GM20000 (cell line): ENCODE measurements at regions not wholly inside any gene's neighbourhood (a gene's known extent, or its start where the extent isn't known, plus 50 kb on each side); places are given as distances from the start of the nearest gene placed in this dataset.

Experiments
- DNase-seq: peaks from one replicate; pipeline ENCODE4 v3.0.0; 2012; ENCODE audit warnings: low spot score
- TF ChIP-seq, protein P1 (sequence below): IDR thresholded peaks from 2 replicates; pipeline ENCODE4 v1.5.1; 2012; ENCODE audit warnings: mild to moderate bottlenecking, control low read depth; ENCODE audit errors: extremely low read depth, missing control alignments

DNA sequence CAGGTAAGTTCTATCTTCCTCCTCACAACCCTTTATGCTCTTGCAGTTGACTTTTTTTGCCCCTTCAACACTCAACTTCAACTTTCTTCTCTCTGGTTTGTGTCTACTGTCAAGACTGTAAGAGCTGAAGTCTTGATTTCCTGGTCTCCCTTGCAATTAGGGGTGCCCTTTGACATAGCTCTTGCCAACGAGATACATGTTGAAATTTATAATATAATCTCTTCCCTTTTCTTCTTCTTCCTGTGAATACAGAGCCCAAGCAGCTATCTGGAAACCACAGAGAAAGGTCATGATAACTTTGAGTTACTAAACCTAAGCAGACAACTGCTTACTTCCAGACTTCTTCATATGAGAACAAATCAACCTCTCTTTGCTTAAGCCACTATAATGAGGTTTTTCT lies 163.5 kb downstream of the MC4R start:
- TF ChIP-seq, protein P1, sequence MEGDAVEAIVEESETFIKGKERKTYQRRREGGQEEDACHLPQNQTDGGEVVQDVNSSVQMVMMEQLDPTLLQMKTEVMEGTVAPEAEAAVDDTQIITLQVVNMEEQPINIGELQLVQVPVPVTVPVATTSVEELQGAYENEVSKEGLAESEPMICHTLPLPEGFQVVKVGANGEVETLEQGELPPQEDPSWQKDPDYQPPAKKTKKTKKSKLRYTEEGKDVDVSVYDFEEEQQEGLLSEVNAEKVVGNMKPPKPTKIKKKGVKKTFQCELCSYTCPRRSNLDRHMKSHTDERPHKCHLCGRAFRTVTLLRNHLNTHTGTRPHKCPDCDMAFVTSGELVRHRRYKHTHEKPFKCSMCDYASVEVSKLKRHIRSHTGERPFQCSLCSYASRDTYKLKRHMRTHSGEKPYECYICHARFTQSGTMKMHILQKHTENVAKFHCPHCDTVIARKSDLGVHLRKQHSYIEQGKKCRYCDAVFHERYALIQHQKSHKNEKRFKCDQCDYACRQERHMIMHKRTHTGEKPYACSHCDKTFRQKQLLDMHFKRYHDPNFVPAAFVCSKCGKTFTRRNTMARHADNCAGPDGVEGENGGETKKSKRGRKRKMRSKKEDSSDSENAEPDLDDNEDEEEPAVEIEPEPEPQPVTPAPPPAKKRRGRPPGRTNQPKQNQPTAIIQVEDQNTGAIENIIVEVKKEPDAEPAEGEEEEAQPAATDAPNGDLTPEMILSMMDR = no peak
- no peak for DNase-seq

DNA sequence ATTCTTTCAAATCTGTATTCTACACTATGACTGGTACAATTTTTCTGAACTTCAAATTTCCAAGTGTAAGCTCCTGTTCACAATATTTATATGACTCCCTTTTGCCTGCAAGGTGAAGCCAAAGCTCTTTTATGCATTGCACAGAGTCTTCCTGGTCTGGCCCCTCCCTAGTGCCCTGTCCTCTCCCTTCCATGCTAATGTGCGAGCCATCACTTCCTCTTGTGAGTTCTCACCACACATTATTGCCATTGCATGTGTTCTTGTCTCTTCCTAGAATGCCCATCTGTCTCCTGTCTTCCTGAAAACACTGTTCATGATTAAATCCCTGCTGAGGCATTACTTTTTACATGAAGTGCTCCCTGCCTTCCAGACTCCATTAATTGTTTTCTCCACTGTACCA lies 169.9 kb downstream of the MC4R start:
- TF ChIP-seq, protein P1 = no peak
- no peak for DNase-seq

DNA sequence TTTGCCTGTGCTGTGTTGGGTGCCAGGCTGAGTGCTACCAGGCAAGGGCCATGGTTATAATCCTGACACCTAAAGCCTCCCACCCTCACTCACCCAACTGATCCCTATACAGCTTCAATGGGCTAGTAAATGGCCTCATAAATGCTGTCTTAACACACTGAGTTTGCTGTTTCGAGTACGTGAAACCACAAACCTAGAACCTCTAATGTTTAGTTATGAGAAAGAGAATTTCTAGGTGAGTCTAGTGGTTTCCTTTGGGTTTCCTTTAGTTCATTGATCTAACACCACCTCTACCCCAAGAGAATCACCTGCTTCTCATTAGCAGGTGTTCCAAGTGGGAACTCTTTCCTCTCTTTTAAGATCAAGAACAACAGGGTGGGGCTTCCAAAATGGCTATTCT lies 172.0 kb downstream of the MC4R start:
- TF ChIP-seq, protein P1 = no peak

DNA sequence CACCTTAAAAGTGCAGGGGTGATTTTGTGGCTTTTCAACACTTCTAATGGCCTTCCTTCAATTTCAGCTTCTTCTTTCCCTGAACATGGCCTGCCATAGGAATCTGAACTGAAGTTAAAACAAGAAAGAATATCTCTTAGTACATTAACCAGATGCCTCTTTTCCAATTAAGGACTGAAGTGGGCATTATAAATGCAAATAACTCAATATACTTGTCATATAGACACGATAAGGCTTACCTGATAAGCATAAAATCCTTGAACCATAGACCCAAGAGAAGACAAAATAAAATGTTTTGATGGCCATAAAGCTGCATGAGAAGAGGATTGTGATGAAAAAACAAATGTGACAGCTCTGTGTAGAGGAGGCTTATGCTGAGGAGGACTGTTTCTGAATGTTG lies 173.1 kb downstream of the MC4R start:
- TF ChIP-seq, protein P1 = no peak
- no peak for DNase-seq

More for the DNA sequence above, 172.0 kb downstream of the MC4R start:
- DNase-seq = no peak

DNA sequence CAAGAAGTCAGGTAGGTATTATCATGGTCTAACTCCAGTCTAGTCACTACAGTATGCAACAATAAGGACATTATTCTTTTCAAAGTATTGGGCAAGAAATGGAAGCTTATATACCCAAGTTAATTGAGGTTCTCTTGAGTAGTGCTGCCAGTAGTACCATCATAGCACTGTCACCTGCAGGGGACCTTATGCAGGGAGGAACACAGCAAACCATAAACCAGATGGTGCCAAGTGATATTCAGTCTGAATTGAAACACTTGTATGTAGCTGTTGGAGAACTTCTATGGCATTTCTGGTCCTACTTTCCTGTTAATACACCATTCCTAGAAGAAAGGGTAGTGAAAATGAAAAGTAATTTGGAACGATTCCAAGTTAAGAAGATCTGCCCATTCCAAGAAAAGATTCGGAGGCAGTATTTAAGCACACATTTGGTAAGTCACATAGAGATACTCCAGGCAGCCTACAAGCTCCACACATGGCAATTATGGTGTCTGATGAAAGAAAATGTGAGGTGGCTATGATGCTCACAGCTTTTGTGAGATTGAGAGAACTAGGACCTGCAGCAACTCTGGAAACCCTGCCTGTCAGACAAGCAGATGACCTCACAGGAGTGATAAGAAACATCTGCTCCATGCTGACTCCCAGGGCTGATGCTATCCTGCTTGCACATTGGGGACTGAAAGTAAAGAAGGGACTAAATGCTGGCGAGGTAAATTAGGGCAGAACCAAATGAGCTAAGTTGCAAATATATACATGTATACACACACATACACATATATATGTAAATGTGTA lies 174.7 kb downstream of the MC4R start:
- no peak for DNase-seq
- TF ChIP-seq, protein P1 = no peak

DNA sequence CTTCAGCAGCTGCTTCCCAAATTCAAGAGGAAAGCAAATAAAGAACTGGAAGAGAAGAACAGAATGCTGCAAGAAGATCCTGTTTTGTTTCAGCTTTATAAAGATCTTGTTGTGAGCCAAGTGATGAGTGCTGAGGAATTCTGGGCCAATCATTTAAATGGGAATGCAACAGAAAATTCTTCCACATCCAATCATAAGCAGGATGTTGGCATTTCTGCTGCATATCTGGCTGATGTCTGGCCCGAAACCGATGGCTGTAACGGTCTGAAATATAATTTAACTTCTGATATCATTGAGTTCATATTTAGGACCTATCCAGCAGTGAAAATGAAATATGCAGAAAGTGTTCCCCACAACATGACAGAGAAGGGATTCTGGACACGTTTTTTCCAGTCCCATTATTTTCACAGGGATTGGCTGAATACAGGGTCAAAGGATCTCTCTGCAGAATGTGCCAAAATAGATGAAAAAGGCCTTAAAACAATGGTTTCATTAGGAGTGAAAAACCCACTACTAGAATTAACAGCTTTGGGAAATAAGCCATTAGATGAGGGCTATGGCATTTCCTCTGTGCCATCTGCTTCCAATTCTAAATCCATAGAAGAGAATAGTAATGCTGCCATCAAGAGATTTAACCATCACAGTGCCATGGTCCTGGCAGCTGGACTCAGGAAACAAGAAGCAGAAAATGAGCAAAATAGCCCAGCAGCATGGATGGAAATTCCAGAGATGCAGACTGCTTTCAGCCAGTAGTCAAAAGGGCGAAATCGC lies 175.6 kb downstream of the MC4R start:
- no peak for DNase-seq
- TF ChIP-seq, protein P1 = no peak

DNA sequence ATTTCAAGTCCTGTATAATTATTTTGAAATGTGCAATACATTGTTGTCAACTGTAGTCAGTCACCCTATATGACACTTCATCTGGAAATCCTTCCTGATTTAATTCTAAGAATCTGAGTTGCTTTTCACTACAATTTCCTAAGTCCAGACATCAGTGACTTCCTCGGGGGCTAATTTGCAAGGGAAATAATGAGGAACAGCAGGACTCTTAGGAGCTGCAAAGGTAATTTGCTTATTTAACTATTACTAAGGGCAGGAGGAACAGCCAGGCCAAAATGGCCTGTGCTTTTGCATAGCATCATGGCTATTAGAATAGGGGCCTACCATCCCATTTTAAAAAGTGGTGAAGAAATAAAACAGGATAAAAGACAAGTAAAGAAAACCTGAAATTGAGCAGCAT lies 178.8 kb downstream of the MC4R start:
- no peak for DNase-seq
- TF ChIP-seq, protein P1 = no peak
